Karpas-422 (cell line): ENCODE measurements at regions not wholly inside any gene's neighbourhood (a gene's known extent, or its start where the extent isn't known, plus 50 kb on each side); places are given as distances from the start of the nearest gene placed in this dataset.
"Not testable (repeated sequence)": the region's sequence is repeated elsewhere in the genome, so short reads cannot be mapped to it uniquely, and the experiment has no call there.

Source experiments
- DNase-seq: peaks from one replicate; pipeline ENCODE4 v3.0.0-alpha.2; 2015
- H2AFZ ChIP-seq: fragments of 200-600 bp; sonication (generic); 2 replicates; pipeline ENCODE4 v1.6.1; 2014; ENCODE audit warnings: antibody characterized with exemption, low read length, mixed read lengths
- H3K27ac ChIP-seq: fragments of 200-600 bp; sonication (generic); 2 replicates; pipeline ENCODE4 v1.5.1; 2014; ENCODE audit warnings: mild to moderate bottlenecking, low read length, moderate library complexity
- H3K27me3 ChIP-seq: fragments of 200-600 bp; sonication (generic); 2 replicates; pipeline ENCODE4 v1.6.1; 2014; ENCODE audit warnings: low read length, mixed read lengths
- H3K36me3 ChIP-seq: fragments of 200-600 bp; sonication (generic); 2 replicates; pipeline ENCODE4 v1.6.1; 2014; ENCODE audit warnings: low read length, mixed read lengths; ENCODE audit not compliant: insufficient read depth
- H3K4me1 ChIP-seq: fragments of 200-600 bp; sonication (generic); 2 replicates; pipeline ENCODE4 v1.6.1; 2014; ENCODE audit warnings: mild to moderate bottlenecking, low read length, mixed read lengths
- H3K4me2 ChIP-seq: fragments of 200-600 bp; sonication (generic); 2 replicates; pipeline ENCODE4 v1.6.1; 2014; ENCODE audit warnings: low read length, low read depth, mild to moderate bottlenecking; ENCODE audit not compliant: poor library complexity, severe bottlenecking
- H3K4me3 ChIP-seq: fragments of 200-600 bp; sonication (generic); 2 replicates; pipeline ENCODE4 v1.5.1; 2014; ENCODE audit warnings: mild to moderate bottlenecking, antibody characterized with exemption, low read length, mixed read lengths
- H3K79me2 ChIP-seq: fragments of 200-600 bp; sonication (generic); 2 replicates; pipeline ENCODE4 v1.6.1; 2014; ENCODE audit warnings: mild to moderate bottlenecking, low read length, mixed read lengths
- H3K9ac ChIP-seq: fragments of 200-600 bp; sonication (generic); 2 replicates; pipeline ENCODE4 v1.6.0; 2014; ENCODE audit warnings: low read length
- H3K9me2 ChIP-seq: fragments of 200-600 bp; sonication (generic), shearing (Covaris generic); replicated peaks from 2 replicates; pipeline ENCODE4 v1.6.0; 2014; ENCODE audit warnings: mild to moderate bottlenecking, low read length, moderate library complexity; ENCODE audit not compliant: insufficient read depth
- H3K9me3 ChIP-seq: fragments of 300-700, 200-600 bp; sonication (generic); 2 replicates; pipeline ENCODE4 v1.6.1; 2014; ENCODE audit warnings: low read length, mixed read lengths
- H4K20me1 ChIP-seq: fragments of 200-600 bp; sonication (generic); 2 replicates; pipeline ENCODE4 v1.6.1; 2014; ENCODE audit warnings: mild to moderate bottlenecking, antibody characterized with exemption, low read length, low read depth; ENCODE audit not compliant: insufficient read depth

DNA sequence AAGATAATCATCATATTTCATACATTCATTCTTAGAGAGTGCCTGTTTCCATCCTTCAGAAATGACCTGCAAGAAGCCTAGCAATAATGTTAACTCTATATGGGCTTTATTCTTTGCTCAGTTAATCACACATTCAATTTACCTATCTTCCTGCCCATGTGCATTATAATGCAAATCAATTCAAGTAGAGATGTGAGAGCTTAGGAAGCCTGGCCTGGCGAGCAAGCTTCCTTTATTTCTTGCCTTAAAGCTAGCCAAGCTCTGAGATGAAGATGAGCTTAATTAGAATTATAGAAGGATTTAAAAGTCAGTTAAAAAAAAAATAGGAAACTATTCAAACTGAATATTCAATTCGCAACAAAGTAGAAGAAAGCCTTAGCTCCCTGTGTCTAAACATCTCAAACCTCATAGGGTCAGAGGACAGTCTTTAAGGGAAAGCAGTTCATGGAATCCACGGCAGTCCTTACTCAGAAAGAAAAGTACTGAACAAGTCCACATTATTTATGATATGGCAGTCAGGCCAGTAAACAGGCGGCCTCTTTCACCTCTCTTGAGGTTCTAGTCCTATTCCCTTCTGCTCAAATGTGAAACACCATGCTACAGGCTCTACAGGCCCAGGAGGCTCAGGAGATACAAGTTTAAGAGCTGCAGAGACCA lies 214.1 kb downstream of the TFEC start:
- no peak overlapping the region for H3K27ac ChIP-seq
- no peaks in the 10 kb centered on the region for H3K4me1 ChIP-seq
- peaks cover 9% of the 10 kb centered on the region; the same call in 1 of the 2 replicates for H3K9me3 ChIP-seq
- no peak for DNase-seq
- H3K4me3 ChIP-seq, result no peak overlapping the region
- no peaks in the 10 kb centered on the region for H4K20me1 ChIP-seq
- H3K4me2 ChIP-seq, result no peak overlapping the region
- no peaks in the 10 kb centered on the region for H3K9me2 ChIP-seq
- no peaks in the 10 kb centered on the region for H3K79me2 ChIP-seq
- H3K9ac ChIP-seq, result no peak overlapping the region
- no peaks in the 10 kb centered on the region for H3K36me3 ChIP-seq
- H3K27me3 ChIP-seq, result no peaks in the 10 kb centered on the region
- H2AFZ ChIP-seq, result no peak overlapping the region

- Histone ChIP-seq H4K20me1 (no peaks in the 10 kb centered on the region), H2AFZ (no peak overlapping the region), H3K4me1 (no peaks in the 10 kb centered on the region), H3K4me2 (no peak overlapping the region), H3K9me3 (peaks cover 9% of the 10 kb centered on the region; the same call in 1 of the 2 replicates), H3K9me2 (no peaks in the 10 kb centered on the region), H3K9ac (no peak overlapping the region), H3K4me3 (no peak overlapping the region), H3K36me3 (no peaks in the 10 kb centered on the region), H3K79me2 (no peaks in the 10 kb centered on the region), H3K27me3 (no peaks in the 10 kb centered on the region), H3K27ac (no peak overlapping the region)
- no peak for DNase-seq
These were observed 217.8 kb downstream of the TFEC start for GRCh38 chr7:115812794-115813193.

- H3K9ac ChIP-seq, result no peak overlapping the region
- peaks cover 13% of the 10 kb centered on the region for H3K9me3 ChIP-seq
- no peaks in the 10 kb centered on the region for H3K36me3 ChIP-seq
- no peak overlapping the region for H3K27ac ChIP-seq
- no peak overlapping the region for H3K4me2 ChIP-seq
- H3K4me1 ChIP-seq, result no peaks in the 10 kb centered on the region
- H4K20me1 ChIP-seq, result no peaks in the 10 kb centered on the region
- H3K27me3 ChIP-seq, result no peaks in the 10 kb centered on the region
- H2AFZ ChIP-seq, result no peak overlapping the region
- H3K9me2 ChIP-seq, result no peaks in the 10 kb centered on the region
- no peak for DNase-seq
- no peaks in the 10 kb centered on the region for H3K79me2 ChIP-seq
- no peak overlapping the region for H3K4me3 ChIP-seq
These were observed 225.1 kb downstream of the TFEC start for GRCh38 chr7:115805458-115805857.

DNA sequence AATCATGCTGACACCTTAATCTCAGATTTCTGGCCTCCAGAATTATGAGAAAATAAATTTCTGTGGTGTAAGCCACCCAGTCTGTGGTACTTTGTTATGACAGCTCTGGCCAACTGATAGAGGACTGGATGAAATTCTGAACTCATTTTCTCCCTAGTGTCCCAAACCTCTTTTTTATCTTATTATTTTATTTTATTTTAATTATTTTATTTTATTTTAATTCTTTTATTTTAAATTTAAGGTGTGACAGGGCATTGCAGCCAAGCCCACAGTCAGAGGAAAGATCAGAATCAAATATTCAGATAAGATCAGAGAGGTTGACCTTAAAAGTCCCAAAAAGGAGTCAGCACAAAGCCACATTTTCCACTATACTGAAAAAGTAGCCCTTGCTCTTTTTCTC lies 228.1 kb downstream of the TFEC start:
- Histone ChIP-seq H3K27ac (no peak overlapping the region), H3K27me3 (no peaks in the 10 kb centered on the region), H3K9me2 (no peaks in the 10 kb centered on the region), H3K9me3 (peaks cover 23% of the 10 kb centered on the region), H3K36me3 (no peaks in the 10 kb centered on the region), H3K4me2 (no peak overlapping the region), H4K20me1 (no peaks in the 10 kb centered on the region), H3K4me3 (no peak overlapping the region), H2AFZ (no peak overlapping the region), H3K4me1 (no peaks in the 10 kb centered on the region), H3K79me2 (no peaks in the 10 kb centered on the region), H3K9ac (no peak overlapping the region)
- DNase-seq, result no peak

GRCh38 chr7:115799430-115799829 lies 231.1 kb downstream of the TFEC start:
- H3K36me3 ChIP-seq, result no peaks in the 10 kb centered on the region
- no peak overlapping the region for H3K4me2 ChIP-seq
- no peaks in the 10 kb centered on the region for H3K9me2 ChIP-seq
- peaks cover 23% of the 10 kb centered on the region for H3K9me3 ChIP-seq
- DNase-seq, result no peak
- no peak overlapping the region for H2AFZ ChIP-seq
- no peak overlapping the region for H3K4me3 ChIP-seq
- no peaks in the 10 kb centered on the region for H4K20me1 ChIP-seq
- H3K27ac ChIP-seq, result no peak overlapping the region
- no peaks in the 10 kb centered on the region for H3K4me1 ChIP-seq
- no peaks in the 10 kb centered on the region for H3K27me3 ChIP-seq
- H3K79me2 ChIP-seq, result no peaks in the 10 kb centered on the region
- no peak overlapping the region for H3K9ac ChIP-seq

GRCh38 chr7:115793958-115794702 lies 236.4 kb downstream of the TFEC start:
- Histone ChIP-seq H4K20me1 (no peaks in the 10 kb centered on the region), H3K79me2 (no peaks in the 10 kb centered on the region), H3K27me3 (no peaks in the 10 kb centered on the region), H2AFZ (no peak overlapping the region), H3K9me2 (no peaks in the 10 kb centered on the region), H3K9me3 (peaks cover 14% of the 10 kb centered on the region), H3K9ac (no peak overlapping the region), H3K4me1 (no peaks in the 10 kb centered on the region), H3K4me2 (no peak overlapping the region), H3K36me3 (no peaks in the 10 kb centered on the region), H3K27ac (no peak overlapping the region), H3K4me3 (no peak overlapping the region)
- no peak for DNase-seq

DNA sequence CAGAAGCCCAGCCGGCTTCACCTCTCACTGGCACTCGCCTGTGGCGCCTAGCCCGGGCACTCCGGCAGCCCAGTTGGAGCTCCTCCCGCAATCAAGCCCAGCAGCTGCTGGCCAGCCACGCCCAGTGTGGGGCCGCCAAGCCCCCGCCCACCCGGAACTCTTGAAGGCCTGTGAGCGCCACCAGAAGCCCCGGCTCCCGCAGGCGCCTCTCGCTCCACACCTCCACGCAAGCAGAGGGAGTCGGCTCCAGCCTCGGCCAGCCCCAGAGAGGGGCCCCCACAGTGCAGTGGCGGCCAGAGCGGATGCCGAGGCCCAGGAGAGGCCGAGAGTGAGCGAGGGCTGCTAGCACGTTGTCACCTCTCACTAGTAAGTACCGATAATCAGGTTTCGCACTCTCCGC lies 240.7 kb downstream of the TFEC start:
- H3K9me2 ChIP-seq, result no peaks in the 10 kb centered on the region
- no peaks in the 10 kb centered on the region for H3K79me2 ChIP-seq
- no peaks in the 10 kb centered on the region for H4K20me1 ChIP-seq
- peaks cover 18% of the 10 kb centered on the region for H3K9me3 ChIP-seq
- H3K9ac ChIP-seq, result no peak overlapping the region
- H3K4me2 ChIP-seq, result no peak overlapping the region
- no peaks in the 10 kb centered on the region for H3K27me3 ChIP-seq
- no peaks in the 10 kb centered on the region for H3K4me1 ChIP-seq
- H3K27ac ChIP-seq, result no peak overlapping the region
- no peaks in the 10 kb centered on the region for H3K36me3 ChIP-seq
- H2AFZ ChIP-seq, result no peak overlapping the region
- DNase-seq, result no peak
- no peak overlapping the region for H3K4me3 ChIP-seq

DNA sequence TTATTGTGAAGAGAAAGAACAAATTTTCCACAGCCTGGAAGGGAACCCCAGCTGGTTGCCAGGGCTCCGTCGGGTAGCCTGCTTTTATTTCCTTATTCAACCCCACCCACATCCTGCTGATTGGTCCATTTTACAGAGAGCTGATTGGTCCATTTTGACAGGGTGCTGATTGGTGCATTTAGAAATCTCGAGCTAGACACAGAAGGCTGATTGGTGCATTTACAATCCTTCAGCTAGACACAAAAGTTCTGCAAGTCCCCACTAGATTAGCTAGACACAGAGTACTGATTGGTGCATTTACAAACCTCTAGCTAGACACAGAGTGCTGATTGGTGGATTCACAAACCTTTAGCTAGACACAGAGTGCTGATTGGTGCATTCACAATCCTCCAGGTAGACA lies 241.1 kb downstream of the TFEC start:
- not testable (repeated sequence) for H3K27ac ChIP-seq, H2AFZ ChIP-seq, H3K79me2 ChIP-seq, DNase-seq, H3K4me2 ChIP-seq, H4K20me1 ChIP-seq, H3K9ac ChIP-seq, H3K4me1 ChIP-seq, H3K36me3 ChIP-seq, H3K27me3 ChIP-seq, H3K4me3 ChIP-seq, H3K9me2 ChIP-seq
- H3K9me3 ChIP-seq, result peaks cover 15% of the 10 kb centered on the region
